Muscle of leg (tissue), 3 donors: ENCODE measurements at regions not wholly inside any gene's neighbourhood (a gene's known extent, or its start where the extent isn't known, plus 50 kb on each side); places are given as distances from the start of the nearest gene placed in this dataset.

Experiments
- DNase-seq: peaks from one replicate; pipeline ENCODE4 v3.0.0; 2013
- H3K27ac ChIP-seq: one replicate; pipeline ENCODE4 v1.5.1; 2013; ENCODE audit warnings: mild to moderate bottlenecking, low read length, control low read depth
- H3K27me3 ChIP-seq: one replicate; pipeline ENCODE4 v1.6.1; 2013; ENCODE audit warnings: low read length; ENCODE audit not compliant: control insufficient read depth, insufficient read depth
- H3K36me3 ChIP-seq: one replicate; pipeline ENCODE4 v1.6.1; 2013; ENCODE audit warnings: low read length; ENCODE audit not compliant: control insufficient read depth, insufficient read depth
- H3K4me1 ChIP-seq: one replicate; pipeline ENCODE4 v1.6.1; 2013; ENCODE audit warnings: low read length; ENCODE audit not compliant: control insufficient read depth, insufficient read depth
- H3K4me3 ChIP-seq: one replicate; pipeline ENCODE4 v1.5.1; 2013; ENCODE audit warnings: low read length, control low read depth
- H3K9me3 ChIP-seq: replicated peaks from 2 replicates; pipeline ENCODE4 v1.6.1; 2013; ENCODE audit warnings: low read depth, low read length; ENCODE audit not compliant: control insufficient read depth
- WGBS: methylation state at CpG from one replicate; pipeline ENCODE4 v1.1.5; 2013; ENCODE audit warnings: missing lambda C conversion rate; ENCODE audit not compliant: insufficient coverage; 5-methylcytosine and 5-hydroxymethylcytosine counted together

DNA sequence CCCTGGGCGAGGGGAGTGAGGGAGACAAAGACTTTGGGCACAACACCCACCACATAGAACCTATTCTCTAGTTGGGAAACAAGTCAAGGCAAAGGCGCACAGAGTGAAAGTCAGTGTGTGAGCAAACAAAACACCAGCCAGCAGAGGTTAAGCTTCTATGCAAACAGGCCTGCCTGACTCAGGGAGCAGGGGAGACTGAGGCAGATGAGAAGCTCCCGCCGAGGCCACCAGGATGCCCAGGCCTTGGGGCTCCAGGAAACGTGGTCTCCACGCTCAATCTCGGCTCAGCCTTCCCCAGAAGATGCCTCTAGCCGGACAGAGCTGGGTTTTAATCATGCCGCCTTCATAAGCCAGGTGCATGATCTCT is 74.1 kb upstream of the KCNMA1 start:
- peaks cover 42% of the 10 kb centered on the region for H3K27me3 ChIP-seq
- H3K4me1 ChIP-seq = peaks cover 3% of the 10 kb centered on the region

GRCh38 chr10:77710759-77711682 is 73.4 kb upstream of the KCNMA1 start:
- Histone ChIP-seq H3K27ac (no peak overlapping the region), H3K4me1 (peaks cover 3% of the 10 kb centered on the region), H3K4me3 (peak overlapping the region; percentile 32), H3K27me3 (peaks cover 42% of the 10 kb centered on the region), H3K9me3 (no peaks in the 10 kb centered on the region), H3K36me3 (no peaks in the 10 kb centered on the region)
- DNase-seq = peak; percentile 63
- 8% methylated on average over 39 of the region's 51 CpGs for WGBS

More for the DNA sequence above, 74.1 kb upstream of the KCNMA1 start:
- no peak for DNase-seq
- Histone ChIP-seq H3K27ac (no peak overlapping the region), H3K9me3 (no peaks in the 10 kb centered on the region), H3K36me3 (no peaks in the 10 kb centered on the region), H3K4me3 (no peak overlapping the region)
- WGBS = 39% methylated on average over 6 of the region's 9 CpGs

DNA sequence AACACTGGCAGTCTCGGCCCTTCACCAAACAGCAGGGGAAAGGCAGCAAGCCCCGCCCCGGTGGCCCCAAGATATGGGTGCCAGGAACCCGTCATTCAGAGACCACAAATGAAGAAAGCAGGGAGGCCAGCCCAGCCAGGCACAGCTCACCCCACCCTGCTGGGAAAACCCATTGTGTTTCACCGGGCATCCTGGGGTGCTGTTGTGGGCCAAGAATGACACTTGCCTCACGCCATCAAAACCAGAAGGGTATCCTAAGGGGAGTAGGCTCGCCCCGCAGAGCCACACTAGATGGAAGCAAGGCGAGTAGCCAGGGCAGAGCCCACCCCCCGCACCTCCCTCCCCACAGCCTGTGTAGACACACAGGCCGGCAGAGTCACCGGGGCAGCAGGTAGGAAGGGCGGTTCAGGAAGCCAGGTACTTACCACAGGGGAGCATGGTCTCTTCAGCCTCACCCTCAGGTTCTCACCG is 72.5 kb upstream of the KCNMA1 start:
- 74% methylated on average over 9 of the region's 14 CpGs for WGBS

GRCh38 chr10:77707570-77707969 is 70.0 kb upstream of the KCNMA1 start:
- no peaks in the 10 kb centered on the region for H3K9me3 ChIP-seq
- H3K4me1 ChIP-seq = peaks cover 3% of the 10 kb centered on the region
- no peak for DNase-seq
- no CpG with 5 or more reads among the region's 1 CpG for WGBS
- H3K4me3 ChIP-seq = no peak overlapping the region
- no peaks in the 10 kb centered on the region for H3K36me3 ChIP-seq
- peaks cover 22% of the 10 kb centered on the region for H3K27me3 ChIP-seq
- H3K27ac ChIP-seq = no peak overlapping the region

More for the DNA sequence above, 72.5 kb upstream of the KCNMA1 start:
- DNase-seq = no peak
- Histone ChIP-seq H3K27me3 (peaks cover 41% of the 10 kb centered on the region), H3K9me3 (no peaks in the 10 kb centered on the region), H3K27ac (no peak overlapping the region), H3K4me3 (no peak overlapping the region), H3K36me3 (no peaks in the 10 kb centered on the region), H3K4me1 (peaks cover 3% of the 10 kb centered on the region)

- Histone ChIP-seq H3K4me1 (no peaks in the 10 kb centered on the region), H3K9me3 (no peaks in the 10 kb centered on the region), H3K27ac (no peak overlapping the region), H3K27me3 (no peaks in the 10 kb centered on the region), H3K4me3 (no peak overlapping the region), H3K36me3 (no peaks in the 10 kb centered on the region)
- no CpG with 5 or more reads among the region's 3 CpGs for WGBS
- DNase-seq = peak; percentile 53
These were observed 64.6 kb upstream of the KCNMA1 start for GRCh38 chr10:77702166-77702565.

GRCh38 chr10:77700086-77700485 is 62.5 kb upstream of the KCNMA1 start:
- WGBS = no CpG with 5 or more reads among the region's 1 CpG
- Histone ChIP-seq H3K27me3 (no peaks in the 10 kb centered on the region), H3K36me3 (no peaks in the 10 kb centered on the region), H3K9me3 (no peaks in the 10 kb centered on the region), H3K4me3 (no peak overlapping the region), H3K27ac (no peak overlapping the region), H3K4me1 (no peaks in the 10 kb centered on the region)
- DNase-seq = no peak

- Histone ChIP-seq H3K36me3 (no peaks in the 10 kb centered on the region), H3K27me3 (no peaks in the 10 kb centered on the region), H3K27ac (no peak overlapping the region), H3K4me1 (no peaks in the 10 kb centered on the region), H3K4me3 (no peak overlapping the region), H3K9me3 (no peaks in the 10 kb centered on the region)
- no peak for DNase-seq
- WGBS = no CpG with 5 or more reads among the region's 1 CpG
These were observed 61.6 kb upstream of the KCNMA1 start for GRCh38 chr10:77699080-77699645.

- Histone ChIP-seq H3K4me1 (no peaks in the 10 kb centered on the region), H3K9me3 (no peaks in the 10 kb centered on the region), H3K27me3 (no peaks in the 10 kb centered on the region), H3K36me3 (no peaks in the 10 kb centered on the region), H3K4me3 (no peak overlapping the region), H3K27ac (no peak overlapping the region)
- DNase-seq = no peak
- 100% methylated on average over 1 of the region's 5 CpGs for WGBS
These were observed 60.8 kb upstream of the KCNMA1 start for GRCh38 chr10:77698267-77698931.

DNA sequence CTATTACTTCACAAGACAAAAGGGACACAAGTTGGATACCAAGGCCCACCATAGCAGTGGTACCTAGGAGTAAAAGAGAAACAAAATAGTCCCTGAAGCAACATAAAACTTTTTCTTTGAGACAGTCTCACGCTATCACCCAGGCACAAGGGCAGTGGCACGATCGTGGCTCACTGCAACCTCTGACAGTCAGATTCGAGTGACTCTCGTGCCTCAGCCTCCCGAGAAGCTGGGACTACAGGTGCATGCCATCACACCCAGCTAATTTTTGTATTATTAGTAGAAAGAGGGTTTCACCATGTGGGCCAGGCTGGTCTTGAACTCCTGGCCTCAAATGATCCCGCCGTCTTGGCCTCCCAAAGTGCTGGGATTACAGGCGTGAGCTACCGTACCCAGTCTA is 59.0 kb upstream of the KCNMA1 start:
- no CpG with 5 or more reads among the region's 10 CpGs for WGBS
- Histone ChIP-seq H3K27me3 (peaks cover 2% of the 10 kb centered on the region), H3K9me3 (no peaks in the 10 kb centered on the region), H3K4me1 (no peaks in the 10 kb centered on the region), H3K4me3 (no peak overlapping the region), H3K27ac (no peak overlapping the region), H3K36me3 (no peaks in the 10 kb centered on the region)
- DNase-seq = no peak

DNA sequence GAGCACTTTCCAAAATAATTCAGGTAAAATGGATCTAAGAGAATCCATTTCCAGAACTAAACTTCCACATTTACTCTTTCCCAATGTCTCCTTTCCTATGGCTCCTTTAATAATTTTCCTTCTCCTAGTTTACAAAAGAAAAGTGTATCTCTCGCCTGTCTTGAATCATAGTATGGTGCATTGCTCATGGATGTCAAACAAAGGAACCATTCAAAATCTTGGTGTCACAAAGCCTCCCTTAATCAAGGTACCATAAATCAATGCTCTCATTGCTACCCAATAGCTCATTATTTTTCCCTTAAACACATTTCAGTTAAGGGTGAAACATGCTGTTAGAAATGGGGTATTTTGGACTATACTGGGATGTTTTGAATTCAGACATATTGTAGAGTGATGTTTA is 57.6 kb upstream of the KCNMA1 start:
- Histone ChIP-seq H3K4me3 (no peak overlapping the region), H3K27me3 (peaks cover 5% of the 10 kb centered on the region)

More for the DNA sequence above, 57.6 kb upstream of the KCNMA1 start:
- no CpG with 5 or more reads among the region's 1 CpG for WGBS
- Histone ChIP-seq H3K9me3 (no peaks in the 10 kb centered on the region), H3K4me1 (no peaks in the 10 kb centered on the region), H3K27ac (no peak overlapping the region), H3K36me3 (no peaks in the 10 kb centered on the region)
- no peak for DNase-seq
